OCI-LY1 (cell line): ENCODE measurements at regions not wholly inside any gene's neighbourhood (a gene's known extent, or its start where the extent isn't known, plus 50 kb on each side); places are given as distances from the start of the nearest gene placed in this dataset.

Source experiments
- H2AFZ ChIP-seq: fragments of 200-600 bp; sonication (generic), shearing (Covaris generic); 2 replicates; pipeline ENCODE4 v1.6.0; 2014; ENCODE audit warnings: antibody characterized with exemption, mild to moderate bottlenecking, low read length
- H3F3A ChIP-seq: fragments of 200-600 bp; sonication (generic), shearing (Covaris generic); 2 replicates; pipeline ENCODE4 v1.6.0; 2014; ENCODE audit warnings: mild to moderate bottlenecking, antibody characterized with exemption, low read length, moderate library complexity; ENCODE audit not compliant: insufficient read depth
- H3K27ac ChIP-seq: fragments of 200-600 bp; sonication (generic); 2 replicates; pipeline ENCODE4 v1.5.1; 2014; ENCODE audit warnings: low read length, mixed run types, mild to moderate bottlenecking, low read depth; ENCODE audit not compliant: poor library complexity, severe bottlenecking
- H3K27me3 ChIP-seq: fragments of 200-600 bp; sonication (generic); 2 replicates; pipeline ENCODE4 v1.6.0; 2014; ENCODE audit warnings: antibody characterized with exemption, mild to moderate bottlenecking, low read length, moderate library complexity; ENCODE audit not compliant: insufficient read depth
- H3K36me3 ChIP-seq: fragments of 200-600 bp; sonication (generic); 2 replicates; pipeline ENCODE4 v1.6.1; 2014; ENCODE audit warnings: mild to moderate bottlenecking, antibody characterized with exemption, low read length, moderate library complexity, mixed read lengths; ENCODE audit not compliant: insufficient read depth
- H3K4me1 ChIP-seq: fragments of 200-600 bp; sonication (generic); 2 replicates; pipeline ENCODE4 v1.5.1; 2014; ENCODE audit warnings: mild to moderate bottlenecking, low read length, moderate library complexity; ENCODE audit not compliant: insufficient read depth, severe bottlenecking
- H3K4me2 ChIP-seq: fragments of 200-600 bp; sonication (generic), shearing (Covaris generic); 2 replicates; pipeline ENCODE4 v1.6.1; 2014; ENCODE audit warnings: low read length
- H3K4me3 ChIP-seq: fragments of 200-600 bp; sonication (generic); 2 replicates; pipeline ENCODE4 v1.5.1; 2014; ENCODE audit warnings: low read length, low read depth, mild to moderate bottlenecking, mixed read lengths; ENCODE audit not compliant: poor library complexity, severe bottlenecking
- H3K79me2 ChIP-seq: fragments of 200-600 bp; shearing (Covaris generic); 2 replicates; pipeline ENCODE4 v1.6.1; 2016; ENCODE audit warnings: mixed run types, low read length, mixed read lengths; ENCODE audit not compliant: insufficient read depth
- H3K9ac ChIP-seq: fragments of 200-600 bp; sonication (generic), shearing (Covaris generic); 2 replicates; pipeline ENCODE4 v1.6.1; 2014; ENCODE audit warnings: mild to moderate bottlenecking, low read length, mixed read lengths
- H3K9me2 ChIP-seq: fragments of 200-600 bp; sonication (generic), shearing (Covaris generic); 2 replicates; pipeline ENCODE4 v1.6.1; 2014; ENCODE audit warnings: low read depth, mild to moderate bottlenecking, low read length, mixed read lengths
- H3K9me3 ChIP-seq: fragments of 200-600 bp; shearing (Covaris generic); 2 replicates; pipeline ENCODE4 v1.6.1; 2014; ENCODE audit warnings: low read length, mixed read lengths
- H4K20me1 ChIP-seq: fragments of 200-600 bp; sonication (generic), shearing (Covaris generic); 2 replicates; pipeline ENCODE4 v1.6.0; 2016; ENCODE audit warnings: mild to moderate bottlenecking, low read length; ENCODE audit not compliant: insufficient read depth
- EZH2 ChIP-seq: fragments of 200-600 bp; sonication (generic), shearing (Covaris generic); IDR thresholded peaks from 2 replicates; pipeline ENCODE4 v1.8.0; 2017; ENCODE audit warnings: borderline replicate concordance, mixed run types, mild to moderate bottlenecking, antibody characterized with exemption, low read length, moderate library complexity, mixed read lengths
- TF ChIP-seq, protein P1 (sequence below): fragments of 200-600 bp; sonication (generic), shearing (Covaris generic); IDR thresholded peaks from 2 replicates; pipeline ENCODE4 v1.5.1; 2017; ENCODE audit warnings: mild to moderate bottlenecking, antibody characterized with exemption, low read length, moderate library complexity, mixed read lengths

DNA sequence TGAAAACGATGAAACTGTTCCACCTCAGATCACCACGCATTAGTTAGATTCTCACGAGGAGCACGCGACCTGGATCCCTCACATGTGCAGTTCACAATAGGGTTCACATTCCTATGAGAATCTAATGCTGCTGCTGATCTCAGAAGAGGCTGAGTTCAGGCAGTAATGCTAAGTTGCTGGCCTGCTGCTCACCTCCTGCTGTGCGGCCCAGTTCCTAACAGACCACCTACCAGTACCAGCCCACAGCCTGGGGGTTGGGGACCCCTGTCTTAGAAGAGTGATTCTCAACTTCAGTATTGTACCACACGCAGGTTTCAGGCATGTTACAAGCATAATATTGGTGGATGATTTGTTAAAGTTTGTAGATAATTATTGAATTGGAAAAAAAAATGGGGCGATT is 182.7 kb downstream of the BLID start:
- no peaks in the 10 kb centered on the region for H3K36me3 ChIP-seq
- H3K79me2 ChIP-seq = no peaks in the 10 kb centered on the region
- no peaks in the 10 kb centered on the region for H4K20me1 ChIP-seq
- no peak overlapping the region for H3K4me3 ChIP-seq
- no peaks in the 10 kb centered on the region for H3K9me2 ChIP-seq
- no peaks in the 10 kb centered on the region for H3F3A ChIP-seq
- H3K27me3 ChIP-seq = no peaks in the 10 kb centered on the region
- no peak overlapping the region for H3K9ac ChIP-seq
- no peak overlapping the region for H2AFZ ChIP-seq
- H3K4me1 ChIP-seq = no peaks in the 10 kb centered on the region
- TF ChIP-seq EZH2 = no peak
- TF ChIP-seq, protein P1, sequence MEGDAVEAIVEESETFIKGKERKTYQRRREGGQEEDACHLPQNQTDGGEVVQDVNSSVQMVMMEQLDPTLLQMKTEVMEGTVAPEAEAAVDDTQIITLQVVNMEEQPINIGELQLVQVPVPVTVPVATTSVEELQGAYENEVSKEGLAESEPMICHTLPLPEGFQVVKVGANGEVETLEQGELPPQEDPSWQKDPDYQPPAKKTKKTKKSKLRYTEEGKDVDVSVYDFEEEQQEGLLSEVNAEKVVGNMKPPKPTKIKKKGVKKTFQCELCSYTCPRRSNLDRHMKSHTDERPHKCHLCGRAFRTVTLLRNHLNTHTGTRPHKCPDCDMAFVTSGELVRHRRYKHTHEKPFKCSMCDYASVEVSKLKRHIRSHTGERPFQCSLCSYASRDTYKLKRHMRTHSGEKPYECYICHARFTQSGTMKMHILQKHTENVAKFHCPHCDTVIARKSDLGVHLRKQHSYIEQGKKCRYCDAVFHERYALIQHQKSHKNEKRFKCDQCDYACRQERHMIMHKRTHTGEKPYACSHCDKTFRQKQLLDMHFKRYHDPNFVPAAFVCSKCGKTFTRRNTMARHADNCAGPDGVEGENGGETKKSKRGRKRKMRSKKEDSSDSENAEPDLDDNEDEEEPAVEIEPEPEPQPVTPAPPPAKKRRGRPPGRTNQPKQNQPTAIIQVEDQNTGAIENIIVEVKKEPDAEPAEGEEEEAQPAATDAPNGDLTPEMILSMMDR = no peak
- H3K27ac ChIP-seq = no peak overlapping the region
- H3K4me2 ChIP-seq = no peak overlapping the region
- no peaks in the 10 kb centered on the region for H3K9me3 ChIP-seq

DNA sequence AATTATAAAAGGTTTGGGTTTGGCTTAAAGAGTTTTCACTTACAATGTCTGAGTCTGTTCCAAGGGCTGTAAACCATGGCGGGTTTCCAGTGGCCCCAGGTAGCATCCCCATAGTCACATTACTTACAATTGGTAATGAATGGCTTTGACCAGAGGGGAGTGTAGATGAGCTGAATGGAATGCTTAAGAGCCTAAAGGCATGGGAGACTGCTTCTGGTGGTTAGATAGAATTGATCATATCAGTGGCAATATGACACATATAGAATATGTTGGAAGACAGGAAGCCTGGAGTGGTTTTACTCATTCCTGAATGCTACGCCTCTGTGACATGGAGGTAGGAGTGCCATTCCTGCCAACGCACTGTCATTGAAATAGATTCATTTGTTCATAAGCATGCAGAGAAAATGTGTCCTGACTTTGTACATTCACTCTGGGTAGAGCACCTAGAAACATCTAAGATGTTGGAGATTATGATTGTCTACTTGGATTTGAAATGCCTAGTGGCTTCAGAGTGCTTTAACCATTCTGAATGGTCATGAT is 183.3 kb downstream of the BLID start:
- H3K9ac ChIP-seq = no peak overlapping the region
- H3K4me1 ChIP-seq = no peaks in the 10 kb centered on the region
- no peaks in the 10 kb centered on the region for H4K20me1 ChIP-seq
- no peaks in the 10 kb centered on the region for H3F3A ChIP-seq
- H3K36me3 ChIP-seq = no peaks in the 10 kb centered on the region
- H3K9me2 ChIP-seq = no peaks in the 10 kb centered on the region
- H2AFZ ChIP-seq = no peak overlapping the region
- H3K27me3 ChIP-seq = no peaks in the 10 kb centered on the region
- TF ChIP-seq, protein P1 = no peak
- no peak for TF ChIP-seq EZH2
- H3K9me3 ChIP-seq = no peaks in the 10 kb centered on the region
- H3K27ac ChIP-seq = no peak overlapping the region
- H3K4me3 ChIP-seq = no peak overlapping the region
- H3K4me2 ChIP-seq = no peak overlapping the region
- H3K79me2 ChIP-seq = no peaks in the 10 kb centered on the region

DNA sequence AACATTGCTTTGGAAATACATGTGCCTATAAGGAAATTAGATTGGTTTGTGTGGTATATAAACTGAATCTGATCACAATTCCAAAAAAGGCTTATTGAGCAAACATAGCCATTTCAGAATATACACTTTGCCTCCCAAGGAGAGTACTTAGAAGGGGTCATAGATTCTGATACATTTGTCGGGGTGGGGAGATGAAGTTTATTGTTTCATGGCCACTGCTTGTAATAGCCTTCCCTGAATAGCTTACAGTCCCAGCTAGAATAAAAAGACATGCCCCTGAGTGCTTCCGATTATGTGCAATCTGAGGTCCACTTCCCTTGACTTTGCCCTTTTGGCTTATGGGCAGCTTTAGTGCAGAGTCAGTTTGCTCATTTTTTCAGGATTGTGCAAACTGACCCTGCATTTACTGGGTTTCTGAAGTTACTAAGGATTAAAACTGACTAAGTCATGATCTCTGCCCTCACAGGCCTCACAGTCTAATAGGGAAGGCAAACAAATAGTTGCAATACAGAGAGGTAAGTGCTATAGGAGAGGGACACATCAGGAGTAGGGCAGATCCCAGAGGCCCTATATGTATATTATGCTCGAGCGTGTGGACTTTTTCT is 184.2 kb downstream of the BLID start:
- Histone ChIP-seq H4K20me1 (no peaks in the 10 kb centered on the region), H3K27me3 (no peaks in the 10 kb centered on the region), H3K9me2 (no peaks in the 10 kb centered on the region), H3K27ac (no peak overlapping the region), H3K4me2 (no peak overlapping the region), H3K9ac (no peak overlapping the region), H3K4me1 (no peaks in the 10 kb centered on the region), H3K9me3 (no peaks in the 10 kb centered on the region), H3K36me3 (no peaks in the 10 kb centered on the region), H2AFZ (no peak overlapping the region), H3K4me3 (no peak overlapping the region), H3K79me2 (no peaks in the 10 kb centered on the region), H3F3A (no peaks in the 10 kb centered on the region)
- TF ChIP-seq, protein P1 = no peak
- no peak for TF ChIP-seq EZH2
